ENCODE measurements at regions not wholly inside any gene's neighbourhood (a gene's known extent, or its start where the extent isn't known, plus 50 kb on each side); places are given as distances from the start of the nearest gene placed in this dataset.

DNA sequence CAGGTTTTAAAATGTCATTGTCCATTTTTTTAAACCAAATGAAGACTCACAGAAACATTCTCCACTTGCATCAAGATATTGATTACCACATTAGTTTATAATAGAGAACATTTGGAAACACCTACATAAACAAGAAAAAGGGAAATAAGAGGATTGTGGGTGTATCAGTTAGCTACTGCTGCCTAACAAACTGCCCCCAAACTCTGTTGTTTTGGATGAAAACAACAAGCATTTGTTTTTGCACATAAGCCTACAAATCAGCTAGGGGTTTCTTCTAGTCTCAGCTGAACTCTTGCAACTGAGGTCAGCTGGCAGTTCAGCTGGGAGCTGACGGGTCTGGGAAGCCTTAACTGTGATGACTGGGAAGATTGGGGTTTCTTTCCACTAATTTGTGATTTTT is 464.4 kb downstream of the COG6 start:
- Histone ChIP-seq H3K9me3 (ENCODE audit: low read length) (0 out of 2 replicates have a peak, but pooled peaks cover 2% of the 10 kb centered on the region), H3K27ac (ENCODE audit: low read depth, low read length, poor library complexity, severe bottlenecking) (no peak overlapping the region), H3K4me1 (ENCODE audit: insufficient read depth, low read length, severe bottlenecking) (peaks cover 40% of the 10 kb centered on the region), H3K36me3 (ENCODE audit: insufficient read depth, low read length) (peaks cover 38% of the 10 kb centered on the region), H3K4me2 (ENCODE audit: low read length) (no peak overlapping the region), H3K9me2 (ENCODE audit: low read depth, low read length) (no peaks in the 10 kb centered on the region), H3F3A (ENCODE audit: insufficient read depth, low read length) (no peaks in the 10 kb centered on the region), H3K9ac (ENCODE audit: low read length) (no peak overlapping the region), H3K27me3 (ENCODE audit: insufficient read depth, low read length) (no peaks in the 10 kb centered on the region), H3K79me2 (ENCODE audit: insufficient read depth, low read length) (no peaks in the 10 kb centered on the region), H2AFZ (ENCODE audit: low read length) (no peak overlapping the region), H3K4me3 (ENCODE audit: low read depth, low read length, poor library complexity, severe bottlenecking) (no peak overlapping the region), H4K20me1 (ENCODE audit: insufficient read depth, low read length) (no peaks in the 10 kb centered on the region)
- TF ChIP-seq, protein P1, sequence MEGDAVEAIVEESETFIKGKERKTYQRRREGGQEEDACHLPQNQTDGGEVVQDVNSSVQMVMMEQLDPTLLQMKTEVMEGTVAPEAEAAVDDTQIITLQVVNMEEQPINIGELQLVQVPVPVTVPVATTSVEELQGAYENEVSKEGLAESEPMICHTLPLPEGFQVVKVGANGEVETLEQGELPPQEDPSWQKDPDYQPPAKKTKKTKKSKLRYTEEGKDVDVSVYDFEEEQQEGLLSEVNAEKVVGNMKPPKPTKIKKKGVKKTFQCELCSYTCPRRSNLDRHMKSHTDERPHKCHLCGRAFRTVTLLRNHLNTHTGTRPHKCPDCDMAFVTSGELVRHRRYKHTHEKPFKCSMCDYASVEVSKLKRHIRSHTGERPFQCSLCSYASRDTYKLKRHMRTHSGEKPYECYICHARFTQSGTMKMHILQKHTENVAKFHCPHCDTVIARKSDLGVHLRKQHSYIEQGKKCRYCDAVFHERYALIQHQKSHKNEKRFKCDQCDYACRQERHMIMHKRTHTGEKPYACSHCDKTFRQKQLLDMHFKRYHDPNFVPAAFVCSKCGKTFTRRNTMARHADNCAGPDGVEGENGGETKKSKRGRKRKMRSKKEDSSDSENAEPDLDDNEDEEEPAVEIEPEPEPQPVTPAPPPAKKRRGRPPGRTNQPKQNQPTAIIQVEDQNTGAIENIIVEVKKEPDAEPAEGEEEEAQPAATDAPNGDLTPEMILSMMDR (IDR thresholded peaks at IDR 0.05; ENCODE audit: low read length) = no peak
- no peak for TF ChIP-seq EZH2 (IDR thresholded peaks at IDR 0.05; ENCODE audit: borderline replicate concordance, low read length)

DNA sequence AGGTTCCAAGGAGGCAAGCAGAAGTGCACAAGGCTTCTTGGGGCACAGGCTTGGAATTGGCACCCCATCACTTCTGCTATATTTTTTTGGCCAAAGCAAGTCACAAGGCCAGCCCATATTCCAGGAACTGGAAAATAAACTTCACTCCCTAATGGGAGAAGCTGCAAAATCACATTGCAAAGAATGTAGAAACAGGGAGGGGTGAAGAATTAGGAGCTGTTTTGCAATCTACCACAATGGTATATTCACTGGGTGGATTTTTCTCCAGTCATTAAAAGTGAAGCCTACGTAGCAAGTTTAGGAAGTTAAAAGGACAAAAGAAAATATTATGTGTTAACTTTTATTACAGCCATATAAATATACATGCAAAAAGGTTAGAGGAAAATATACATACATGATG is 464.8 kb downstream of the COG6 start:
- Histone ChIP-seq H3K27ac (ENCODE audit: low read depth, low read length, poor library complexity, severe bottlenecking) (no peak overlapping the region), H3K4me1 (ENCODE audit: insufficient read depth, low read length, severe bottlenecking) (peaks cover 40% of the 10 kb centered on the region), H3K4me2 (ENCODE audit: low read length) (no peak overlapping the region), H3K27me3 (ENCODE audit: insufficient read depth, low read length) (no peaks in the 10 kb centered on the region), H3F3A (ENCODE audit: insufficient read depth, low read length) (no peaks in the 10 kb centered on the region), H2AFZ (ENCODE audit: low read length) (no peak overlapping the region), H3K4me3 (ENCODE audit: low read depth, low read length, poor library complexity, severe bottlenecking) (no peak overlapping the region), H3K9me2 (ENCODE audit: low read depth, low read length) (no peaks in the 10 kb centered on the region), H3K79me2 (ENCODE audit: insufficient read depth, low read length) (no peaks in the 10 kb centered on the region), H4K20me1 (ENCODE audit: insufficient read depth, low read length) (no peaks in the 10 kb centered on the region), H3K9me3 (ENCODE audit: low read length) (0 out of 2 replicates have a peak, but pooled peaks cover 2% of the 10 kb centered on the region), H3K36me3 (ENCODE audit: insufficient read depth, low read length) (peaks cover 38% of the 10 kb centered on the region), H3K9ac (ENCODE audit: low read length) (no peak overlapping the region)
- TF ChIP-seq EZH2 (IDR thresholded peaks at IDR 0.05; ENCODE audit: borderline replicate concordance, low read length) = no peak
- TF ChIP-seq, protein P1 (IDR thresholded peaks at IDR 0.05; ENCODE audit: low read length) = no peak

DNA sequence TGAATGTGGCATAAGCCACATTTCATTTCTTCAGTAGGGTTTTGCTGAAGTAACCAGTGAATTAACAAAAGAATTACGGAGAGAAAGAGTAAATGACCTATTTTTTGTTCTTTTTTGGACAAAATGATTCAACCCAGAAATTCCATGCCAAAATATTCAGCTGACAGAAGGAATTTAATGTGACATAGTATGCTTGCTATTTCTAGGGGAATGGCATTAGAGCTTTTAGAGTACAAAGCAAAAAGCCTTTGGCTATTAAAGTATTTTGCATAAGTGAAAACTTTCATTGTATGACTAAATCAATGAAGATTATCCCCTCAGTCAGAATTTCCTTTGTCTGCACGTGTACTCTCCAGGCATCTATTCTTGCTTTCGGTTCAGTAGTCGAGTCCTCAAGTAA is 465.3 kb downstream of the COG6 start:
- H3K4me2 ChIP-seq (ENCODE audit: low read length) = no peak overlapping the region
- no peaks in the 10 kb centered on the region for H3F3A ChIP-seq (ENCODE audit: insufficient read depth, low read length)
- H3K4me1 ChIP-seq (ENCODE audit: insufficient read depth, low read length, severe bottlenecking) = peaks cover 40% of the 10 kb centered on the region
- no peaks in the 10 kb centered on the region for H3K27me3 ChIP-seq (ENCODE audit: insufficient read depth, low read length)
- no peak overlapping the region for H2AFZ ChIP-seq (ENCODE audit: low read length)
- no peaks in the 10 kb centered on the region for H4K20me1 ChIP-seq (ENCODE audit: insufficient read depth, low read length)
- 0 out of 2 replicates have a peak, but pooled peaks cover 2% of the 10 kb centered on the region for H3K9me3 ChIP-seq (ENCODE audit: low read length)
- peaks cover 36% of the 10 kb centered on the region for H3K36me3 ChIP-seq (ENCODE audit: insufficient read depth, low read length)
- H3K9me2 ChIP-seq (ENCODE audit: low read depth, low read length) = no peaks in the 10 kb centered on the region
- TF ChIP-seq EZH2 (IDR thresholded peaks at IDR 0.05; ENCODE audit: borderline replicate concordance, low read length) = no peak
- TF ChIP-seq, protein P1 (IDR thresholded peaks at IDR 0.05; ENCODE audit: low read length) = no peak
- no peaks in the 10 kb centered on the region for H3K79me2 ChIP-seq (ENCODE audit: insufficient read depth, low read length)
- H3K27ac ChIP-seq (ENCODE audit: low read depth, low read length, poor library complexity, severe bottlenecking) = no peak overlapping the region
- no peak overlapping the region for H3K4me3 ChIP-seq (ENCODE audit: low read depth, low read length, poor library complexity, severe bottlenecking)
- no peak overlapping the region for H3K9ac ChIP-seq (ENCODE audit: low read length)
